Mesodermal cell (in vitro differentiated cells): ENCODE measurements at regions not wholly inside any gene's neighbourhood (a gene's known extent, or its start where the extent isn't known, plus 50 kb on each side); places are given as distances from the start of the nearest gene placed in this dataset.

Experiments used
- H3K27ac ChIP-seq: 2 replicates; pipeline ENCODE4 v1.7.0; 2013; ENCODE audit warnings: mild to moderate bottlenecking, low read depth, low read length, moderate library complexity; ENCODE audit not compliant: severe bottlenecking
- H3K36me3 ChIP-seq: 2 replicates; pipeline ENCODE4 v1.7.1; 2013; ENCODE audit warnings: mild to moderate bottlenecking, low read length, moderate library complexity; ENCODE audit not compliant: control insufficient read depth, insufficient read depth
- H3K4me1 ChIP-seq: one replicate; pipeline ENCODE4 v1.7.1; 2013; ENCODE audit warnings: mild to moderate bottlenecking, low read length; ENCODE audit not compliant: insufficient read depth, control insufficient read depth, poor library complexity, severe bottlenecking
- H3K4me3 ChIP-seq: 2 replicates; pipeline ENCODE4 v1.7.0; 2013; ENCODE audit warnings: low read length, control low read depth, mild to moderate bottlenecking; ENCODE audit not compliant: insufficient read depth, poor library complexity, severe bottlenecking; ENCODE audit errors: extremely low read depth
- H3K9me3 ChIP-seq: 2 replicates; pipeline ENCODE4 v1.7.1; 2013; ENCODE audit warnings: mild to moderate bottlenecking, low read length, moderate library complexity; ENCODE audit not compliant: control insufficient read depth
- WGBS, 2 experiments: methylation state at CpG; one replicate each; pipeline ENCODE4 v1.1.5; 2013; ENCODE audit warnings: missing lambda C conversion rate in 2 of 2; ENCODE audit not compliant: insufficient coverage in 2 of 2; 5-methylcytosine and 5-hydroxymethylcytosine counted together

DNA sequence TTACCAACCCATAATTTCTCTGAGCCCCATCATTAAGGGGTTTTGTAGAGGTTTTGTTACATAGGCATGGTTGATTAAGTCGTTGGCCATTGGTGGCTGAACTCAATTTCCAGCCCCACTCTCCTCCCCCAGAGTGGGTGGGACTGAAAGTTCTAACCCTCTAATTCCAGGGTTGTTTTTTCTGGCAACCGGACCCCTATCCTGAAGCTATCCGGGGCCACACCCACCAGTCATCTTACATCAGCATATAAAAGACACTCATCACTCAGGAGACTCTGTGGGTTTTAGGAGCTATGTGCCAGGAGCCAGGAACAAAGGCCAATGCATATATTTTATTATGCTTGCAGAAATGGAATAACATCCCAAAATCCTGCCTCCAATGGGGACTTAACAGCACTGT, 186.0 kb downstream of the NXNL2 start:
- H3K4me3 ChIP-seq = no peak overlapping the region
- no peak overlapping the region for H3K27ac ChIP-seq
- H3K4me1 ChIP-seq = no peaks in the 10 kb centered on the region
- H3K36me3 ChIP-seq = no peaks in the 10 kb centered on the region
- H3K9me3 ChIP-seq = no peaks in the 10 kb centered on the region
- no CpG with 5 or more reads among the region's 3 CpGs for WGBS, 2 experiments

DNA sequence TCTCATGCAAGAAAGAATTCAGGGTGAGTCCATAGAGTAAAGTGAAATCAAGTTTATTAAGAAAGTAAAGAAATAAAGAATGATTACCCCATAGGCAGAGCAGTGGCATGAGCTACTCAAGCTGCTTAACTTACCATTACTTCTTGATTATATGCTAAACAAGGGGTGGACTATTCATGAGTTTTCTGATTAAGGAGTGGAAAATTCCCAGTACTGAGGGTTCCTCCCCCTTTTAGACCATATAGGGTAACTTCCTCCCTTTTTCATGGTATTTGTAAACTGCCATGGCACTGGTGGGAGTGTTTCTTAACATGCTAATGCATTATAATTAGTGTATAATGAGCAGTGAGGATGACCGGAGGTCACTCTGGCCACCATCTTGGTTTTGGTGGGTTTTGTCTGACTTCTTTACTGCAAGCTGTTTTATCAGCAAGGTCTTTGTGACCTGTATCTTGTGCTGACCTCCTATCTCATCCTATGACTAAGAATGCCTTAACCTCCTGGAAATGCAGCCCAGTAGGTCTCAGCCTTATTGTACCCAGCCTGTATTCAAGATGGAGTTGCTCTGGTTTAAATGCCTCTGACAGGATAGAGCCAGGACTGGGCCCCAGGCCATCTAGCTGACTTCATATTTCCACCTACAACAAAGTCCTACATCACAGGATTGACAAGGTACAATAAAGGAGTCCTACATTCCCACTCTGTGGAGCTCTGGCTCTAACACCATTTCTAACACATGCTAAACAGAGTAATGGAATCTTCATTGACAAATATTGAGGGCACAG, 186.7 kb downstream of the NXNL2 start:
- H3K9me3 ChIP-seq = no peaks in the 10 kb centered on the region
- no peak overlapping the region for H3K27ac ChIP-seq
- no peaks in the 10 kb centered on the region for H3K36me3 ChIP-seq
- WGBS, 2 experiments = 83% methylated on average over 1 of the region's 1 CpG; no CpG with 5 or more reads in 1 of the 2 experiments
- no peak overlapping the region for H3K4me3 ChIP-seq
- H3K4me1 ChIP-seq = no peaks in the 10 kb centered on the region

DNA sequence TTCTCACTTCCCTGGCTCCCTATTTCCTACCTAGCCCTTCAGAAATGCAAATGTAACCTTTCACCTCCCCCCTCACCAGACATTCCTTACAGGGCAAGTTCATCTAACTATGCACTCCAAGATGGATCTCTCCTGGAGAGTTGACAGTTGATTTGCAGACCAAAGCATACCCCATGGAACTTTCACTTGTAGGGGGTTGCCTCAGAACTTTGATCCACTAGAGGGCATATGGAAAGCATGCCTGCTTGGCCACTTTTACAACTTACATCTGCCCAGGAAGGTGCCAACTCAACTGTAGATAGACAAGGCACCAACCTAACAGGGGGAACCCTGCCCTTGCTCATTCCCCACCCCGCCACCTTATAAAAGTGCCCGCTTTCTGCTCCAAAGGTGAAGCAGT, 187.8 kb downstream of the NXNL2 start:
- WGBS, 2 experiments = 94 to 100% methylated on average over 1 to 2 of the region's 2 CpGs
- Histone ChIP-seq H3K27ac (no peak overlapping the region), H3K9me3 (no peaks in the 10 kb centered on the region), H3K36me3 (no peaks in the 10 kb centered on the region), H3K4me3 (no peak overlapping the region), H3K4me1 (no peaks in the 10 kb centered on the region)

DNA sequence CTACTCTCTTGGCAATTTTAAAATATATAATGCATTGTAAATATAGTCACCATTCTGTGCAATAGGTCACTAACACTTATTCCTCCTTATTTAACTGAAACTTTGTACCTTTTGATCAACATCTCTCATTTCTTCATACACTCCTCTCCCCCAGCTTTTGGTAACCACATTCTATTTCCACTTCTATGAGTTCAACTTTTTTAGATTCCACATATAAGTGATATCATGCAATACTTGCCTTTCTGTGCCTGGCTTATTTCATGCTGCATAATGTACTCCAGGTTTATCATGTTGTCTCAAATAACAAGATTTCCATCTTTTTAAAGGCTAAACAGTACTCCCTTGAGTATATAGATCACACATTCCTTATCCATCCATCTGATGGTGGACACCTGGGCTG, 188.8 kb downstream of the NXNL2 start:
- H3K4me3 ChIP-seq = no peak overlapping the region
- H3K4me1 ChIP-seq = no peaks in the 10 kb centered on the region
- no peaks in the 10 kb centered on the region for H3K9me3 ChIP-seq
- H3K27ac ChIP-seq = no peak overlapping the region
- H3K36me3 ChIP-seq = no peaks in the 10 kb centered on the region

DNA sequence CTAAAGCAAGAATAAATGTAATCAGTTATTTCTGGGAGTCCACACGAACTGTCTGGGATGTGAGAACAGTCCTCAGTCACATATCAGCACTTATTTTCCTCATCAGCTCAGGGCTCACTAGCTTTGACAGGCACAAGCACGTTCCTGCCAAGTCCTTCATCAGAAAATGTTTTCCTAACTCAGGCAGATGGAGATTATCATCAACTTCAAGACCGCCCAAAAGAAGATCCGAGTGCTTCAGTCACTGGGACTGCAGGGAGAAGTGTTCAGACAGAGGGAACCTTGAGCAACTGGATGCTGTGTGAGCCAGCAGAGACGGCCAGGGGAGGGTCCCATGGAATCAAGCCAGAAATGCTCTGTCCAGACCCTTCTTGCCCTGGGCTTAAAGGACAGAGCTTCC, 189.4 kb downstream of the NXNL2 start:
- no peak overlapping the region for H3K27ac ChIP-seq
- 82 to 94% methylated on average over 3 to 5 of the region's 5 CpGs for WGBS, 2 experiments

DNA sequence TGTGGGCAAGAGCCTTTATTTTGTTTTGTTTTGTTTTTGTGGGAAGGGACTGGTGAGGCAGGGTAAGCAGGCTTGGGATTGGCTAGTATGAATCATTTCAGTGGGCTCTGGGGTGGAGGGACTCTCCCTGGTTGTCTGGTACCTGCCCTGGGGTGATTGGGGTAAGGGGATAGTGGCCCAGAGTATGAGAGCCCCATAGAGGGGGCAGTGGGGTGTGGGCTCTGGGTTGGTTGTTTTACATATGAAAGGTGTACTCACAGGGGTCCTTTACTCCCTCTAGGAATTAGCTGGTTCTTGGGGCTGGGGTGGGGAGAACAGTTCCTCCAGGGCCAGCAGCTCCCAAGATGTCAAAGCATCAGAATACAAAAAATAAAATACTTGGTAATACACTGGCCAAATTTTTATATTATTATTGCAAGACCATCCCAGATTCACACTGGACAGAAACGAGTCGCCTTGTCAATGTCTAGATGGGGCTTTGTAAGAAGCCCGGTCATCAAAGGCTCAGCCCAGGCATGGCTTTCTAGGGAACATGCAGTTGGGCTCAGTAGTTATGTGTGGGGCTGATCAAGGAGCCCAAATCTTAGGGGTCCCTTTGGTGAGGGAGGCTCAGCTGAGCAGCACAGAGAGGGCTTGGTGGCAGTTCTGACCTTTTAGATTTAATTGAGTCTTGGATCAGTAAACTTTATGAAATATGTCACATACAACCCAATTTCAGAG, 190.5 kb downstream of the NXNL2 start:
- Histone ChIP-seq H3K4me3 (no peak overlapping the region), H3K4me1 (no peaks in the 10 kb centered on the region), H3K9me3 (no peaks in the 10 kb centered on the region), H3K27ac (no peak overlapping the region), H3K36me3 (no peaks in the 10 kb centered on the region)
- WGBS, 2 experiments = 92 to 100% methylated on average over 1 to 3 of the region's 3 CpGs

More for the DNA sequence above, 189.4 kb downstream of the NXNL2 start:
- Histone ChIP-seq H3K36me3 (no peaks in the 10 kb centered on the region), H3K9me3 (no peaks in the 10 kb centered on the region), H3K4me1 (no peaks in the 10 kb centered on the region), H3K4me3 (no peak overlapping the region)

DNA sequence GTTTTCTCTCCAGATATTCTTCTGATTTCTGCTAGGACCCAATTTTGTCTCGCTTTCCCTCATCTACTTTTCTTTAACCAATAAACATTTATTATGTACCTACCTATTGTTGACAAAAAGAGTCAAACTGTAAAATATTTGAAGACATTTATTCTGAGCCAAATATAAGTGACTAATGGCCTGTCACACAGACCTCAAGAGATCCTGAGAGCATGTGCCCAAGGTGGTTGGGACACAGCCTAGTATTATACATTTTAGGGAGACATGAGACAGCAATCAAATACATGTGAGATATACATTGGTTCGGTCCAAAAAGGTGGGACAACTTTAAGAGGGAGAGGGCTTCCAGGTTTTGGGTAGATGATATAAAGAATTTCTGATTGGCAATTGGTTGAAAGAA, 191.8 kb downstream of the NXNL2 start:
- Histone ChIP-seq H3K9me3 (no peaks in the 10 kb centered on the region), H3K4me1 (no peaks in the 10 kb centered on the region), H3K36me3 (no peaks in the 10 kb centered on the region), H3K27ac (no peak overlapping the region), H3K4me3 (no peak overlapping the region)
- WGBS, 2 experiments = 75 to 92% methylated on average over 1 of the region's 2 CpGs

DNA sequence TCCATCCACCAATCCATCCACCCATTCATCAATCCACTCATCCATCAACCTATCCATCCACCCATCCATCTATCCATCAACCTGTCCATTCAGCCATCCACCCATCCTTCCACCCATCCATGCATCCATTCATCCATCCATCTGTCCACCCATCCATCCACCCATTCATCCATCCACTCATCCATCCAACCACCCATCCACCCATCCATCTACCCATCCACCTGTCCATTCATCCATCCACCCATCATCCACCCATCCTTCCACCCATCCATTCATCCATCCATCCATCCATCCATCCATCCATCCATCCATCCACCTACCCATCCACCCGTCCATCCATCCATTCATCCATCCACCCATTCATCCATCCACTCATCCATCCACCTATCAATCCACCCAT, 195.8 kb downstream of the NXNL2 start:
- no peak overlapping the region for H3K27ac ChIP-seq
- no peaks in the 10 kb centered on the region for H3K9me3 ChIP-seq
- H3K36me3 ChIP-seq = no peaks in the 10 kb centered on the region
- no peak overlapping the region for H3K4me3 ChIP-seq
- 60 to 73% methylated on average over 1 of the region's 1 CpG for WGBS, 2 experiments
- H3K4me1 ChIP-seq = peaks cover 13% of the 10 kb centered on the region

DNA sequence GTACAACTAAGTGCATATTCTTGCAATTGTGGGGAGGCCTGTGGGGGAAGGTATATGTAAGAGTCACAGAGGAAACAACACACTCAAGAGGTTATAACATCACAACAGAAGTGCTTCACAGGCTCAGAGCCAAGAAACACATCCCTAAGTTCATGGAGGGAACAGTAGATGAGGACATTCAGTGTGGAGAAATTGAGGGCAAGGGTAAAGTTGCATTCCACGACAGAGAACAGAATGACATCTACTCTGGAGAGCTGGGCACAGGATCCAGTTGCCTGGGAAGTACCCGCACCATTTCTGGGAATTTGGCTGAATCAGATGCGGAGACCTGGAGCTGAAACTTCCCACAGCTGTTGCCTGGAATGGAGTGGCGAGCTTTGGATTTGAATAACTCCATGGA, 197.2 kb downstream of the NXNL2 start:
- H3K36me3 ChIP-seq = no peaks in the 10 kb centered on the region
- no peaks in the 10 kb centered on the region for H3K9me3 ChIP-seq
- H3K4me1 ChIP-seq = peaks cover 13% of the 10 kb centered on the region
- 91 to 94% methylated on average over 4 of the region's 4 CpGs for WGBS, 2 experiments
- H3K4me3 ChIP-seq = no peak overlapping the region
- no peak overlapping the region for H3K27ac ChIP-seq

DNA sequence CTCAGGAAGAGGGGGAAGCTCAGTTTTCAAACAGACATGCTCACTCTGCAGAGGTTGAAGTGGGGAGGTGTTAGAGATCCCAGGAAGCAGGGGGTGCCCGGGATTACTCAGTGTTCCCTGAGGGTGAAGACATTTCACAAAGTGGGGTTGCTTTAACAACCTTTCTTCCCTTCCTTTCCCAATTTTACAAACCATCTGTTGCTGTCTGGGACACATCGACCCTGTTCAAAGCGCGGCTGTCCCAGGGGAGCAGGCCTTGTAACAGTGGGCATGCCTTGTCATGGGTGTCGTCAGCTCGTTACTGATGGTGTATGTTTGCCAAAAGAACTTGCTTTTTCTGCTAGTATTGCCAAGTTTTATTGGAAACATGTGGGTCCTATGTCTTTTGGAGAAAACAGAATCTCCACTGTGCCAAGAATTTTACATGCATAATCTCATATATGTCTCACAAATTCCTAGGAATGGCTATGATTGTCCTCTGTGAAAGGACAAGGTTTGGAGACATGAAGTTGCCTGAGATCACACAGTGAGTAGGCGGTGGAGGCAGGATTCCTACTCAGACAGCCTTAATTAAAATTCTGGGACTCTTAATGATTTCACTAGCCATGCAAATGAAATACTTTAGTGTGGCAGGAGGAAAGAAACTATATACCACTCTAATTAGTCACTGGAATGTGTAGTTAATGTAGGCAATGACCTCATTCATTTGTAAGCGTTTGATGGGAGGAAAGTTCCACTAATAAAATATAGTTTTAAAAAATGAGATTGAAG, 198.9 kb downstream of the NXNL2 start:
- no peak overlapping the region for H3K4me3 ChIP-seq
- H3K36me3 ChIP-seq = no peaks in the 10 kb centered on the region
- no peaks in the 10 kb centered on the region for H3K9me3 ChIP-seq
- peaks cover 13% of the 10 kb centered on the region for H3K4me1 ChIP-seq
- 88 to 94% methylated on average over 2 to 5 of the region's 8 CpGs for WGBS, 2 experiments
- H3K27ac ChIP-seq = peak overlapping the region; percentile 5
